Endothelial cell of umbilical vein (primary cell): ENCODE measurements at regions not wholly inside any gene's neighbourhood (a gene's known extent, or its start where the extent isn't known, plus 50 kb on each side); places are given as distances from the start of the nearest gene placed in this dataset.

Source experiments
- CTCF ChIP-seq, 2 donors: IDR thresholded peaks; 1 replicate in 1 of 2; 2 replicates in 1 of 2; pipeline ENCODE4 v1.5.1; 2011; ENCODE audit warnings: low read length in 2 of 2, mild to moderate bottlenecking in 2 of 2, moderate library complexity in 2 of 2, control low read depth in 1 of 2, inconsistent platforms in 1 of 2, low read depth in 1 of 2; ENCODE audit not compliant: insufficient read depth in 1 of 2; ENCODE audit errors: extremely low read depth in 1 of 2
- EZH2 ChIP-seq: IDR thresholded peaks from 2 replicates; pipeline ENCODE4 v1.6.1; 2012; ENCODE audit warnings: borderline replicate concordance, low read depth, mild to moderate bottlenecking, moderate library complexity, low read length, inconsistent platforms; ENCODE audit not compliant: severe bottlenecking
- FOS ChIP-seq: IDR thresholded peaks from 2 replicates; pipeline ENCODE4 v1.6.1; 2011; ENCODE audit warnings: mild to moderate bottlenecking, low read length, moderate library complexity, borderline replicate concordance; ENCODE audit not compliant: insufficient read depth
- JUN ChIP-seq: IDR thresholded peaks from 2 replicates; pipeline ENCODE4 v1.6.1; 2011; ENCODE audit warnings: borderline replicate concordance, low read depth; ENCODE audit not compliant: insufficient read length, insufficient read depth
- MYC ChIP-seq: IDR thresholded peaks from one replicate; pipeline ENCODE4 v1.6.1; 2011; ENCODE audit warnings: mild to moderate bottlenecking, low read depth, low read length
- POLR2A ChIP-seq: IDR thresholded peaks from 2 replicates; pipeline ENCODE4 v1.6.1; 2012; ENCODE audit warnings: low read depth, mild to moderate bottlenecking, control low read depth, low read length
- POLR2AphosphoS5 ChIP-seq: IDR thresholded peaks from 2 replicates; pipeline ENCODE4 v1.6.1; 2012; ENCODE audit warnings: low read depth, mild to moderate bottlenecking, control low read depth, low read length, moderate library complexity; ENCODE audit not compliant: insufficient read depth
- TF ChIP-seq, protein P1 (sequence below): IDR thresholded peaks from 2 replicates; pipeline ENCODE4 v1.6.1; 2011; ENCODE audit not compliant: insufficient read depth, insufficient read length

DNA sequence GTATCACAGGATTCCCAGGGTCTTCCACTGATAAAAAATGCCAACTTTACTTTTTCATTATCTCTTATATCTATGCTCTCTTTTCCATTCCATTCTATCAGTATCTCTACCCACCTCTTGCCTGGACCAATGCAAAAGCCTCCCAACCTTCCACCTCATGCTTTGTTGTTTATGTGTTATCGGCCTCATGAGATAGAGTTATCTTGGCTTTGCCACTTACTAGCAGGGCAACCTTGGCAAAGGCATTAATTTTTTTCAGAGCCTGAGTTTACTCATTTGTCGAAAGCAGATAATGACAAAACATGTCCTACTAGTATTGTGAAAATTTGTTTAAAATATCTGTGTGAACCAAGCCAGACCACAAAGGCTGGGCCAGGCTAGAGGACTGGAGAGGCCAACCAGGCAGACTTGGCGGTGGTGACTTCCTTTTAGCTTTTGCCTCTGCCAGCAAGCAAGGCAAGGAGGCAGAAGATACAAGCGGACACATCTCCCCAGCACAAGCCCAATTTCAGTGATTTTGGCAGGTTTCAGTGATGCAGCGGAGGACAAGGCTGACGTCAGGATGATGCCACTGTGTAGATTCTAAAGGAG lies 106.9 kb downstream of the ADAMTS15 start:
- TF ChIP-seq POLR2A (no peak), CTCF (IDR thresholded peaks at IDR 0.05; ENCODE audit: extremely low read depth in 1 of 2, insufficient read depth in 1 of 2, low read depth in 1 of 2, low read length in 2 of 2) (no peak), EZH2 (no peak), POLR2AphosphoS5 (no peak), JUN (no peak), MYC (no peak), FOS (no peak)
- TF ChIP-seq, protein P1, sequence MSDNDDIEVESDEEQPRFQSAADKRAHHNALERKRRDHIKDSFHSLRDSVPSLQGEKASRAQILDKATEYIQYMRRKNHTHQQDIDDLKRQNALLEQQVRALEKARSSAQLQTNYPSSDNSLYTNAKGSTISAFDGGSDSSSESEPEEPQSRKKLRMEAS = no peak
